ENCODE measurements at regions not wholly inside any gene's neighbourhood (a gene's known extent, or its start where the extent isn't known, plus 50 kb on each side); places are given as distances from the start of the nearest gene placed in this dataset.

- TF ChIP-seq, protein P1, sequence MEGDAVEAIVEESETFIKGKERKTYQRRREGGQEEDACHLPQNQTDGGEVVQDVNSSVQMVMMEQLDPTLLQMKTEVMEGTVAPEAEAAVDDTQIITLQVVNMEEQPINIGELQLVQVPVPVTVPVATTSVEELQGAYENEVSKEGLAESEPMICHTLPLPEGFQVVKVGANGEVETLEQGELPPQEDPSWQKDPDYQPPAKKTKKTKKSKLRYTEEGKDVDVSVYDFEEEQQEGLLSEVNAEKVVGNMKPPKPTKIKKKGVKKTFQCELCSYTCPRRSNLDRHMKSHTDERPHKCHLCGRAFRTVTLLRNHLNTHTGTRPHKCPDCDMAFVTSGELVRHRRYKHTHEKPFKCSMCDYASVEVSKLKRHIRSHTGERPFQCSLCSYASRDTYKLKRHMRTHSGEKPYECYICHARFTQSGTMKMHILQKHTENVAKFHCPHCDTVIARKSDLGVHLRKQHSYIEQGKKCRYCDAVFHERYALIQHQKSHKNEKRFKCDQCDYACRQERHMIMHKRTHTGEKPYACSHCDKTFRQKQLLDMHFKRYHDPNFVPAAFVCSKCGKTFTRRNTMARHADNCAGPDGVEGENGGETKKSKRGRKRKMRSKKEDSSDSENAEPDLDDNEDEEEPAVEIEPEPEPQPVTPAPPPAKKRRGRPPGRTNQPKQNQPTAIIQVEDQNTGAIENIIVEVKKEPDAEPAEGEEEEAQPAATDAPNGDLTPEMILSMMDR (IDR thresholded peaks at IDR 0.05; ENCODE audit: insufficient read depth, low read depth, low read length), result no peak
- TF ChIP-seq EZH2 (IDR thresholded peaks at IDR 0.05; ENCODE audit: insufficient read depth, low read length), result no peak
Observed at GRCh38 chr5:106195679-106196474, 1474.9 kb downstream of the EFNA5 start.

Data from astrocyte (in vitro differentiated cells and primary cell).